Cardiac muscle cell (in vitro differentiated cells and primary cell): ENCODE measurements at regions not wholly inside any gene's neighbourhood (a gene's known extent, or its start where the extent isn't known, plus 50 kb on each side); places are given as distances from the start of the nearest gene placed in this dataset.

Experiments
- DNase-seq, 2 donors: peaks; one replicate each; pipeline versions ENCODE4 v3.0.0 to v3.0.0-alpha.2; 2010 to 2017; ENCODE audit warnings: low read depth in 1 of 2, low spot score in 1 of 2
- H3K27ac ChIP-seq: fragments of 200-600 bp; sonication (generic); 2 replicates; pipeline ENCODE4 v1.5.1; 2016
- H3K27me3 ChIP-seq: fragments of 200-600 bp; sonication (generic); 2 replicates; pipeline ENCODE4 v1.6.0; 2016; ENCODE audit warnings: control low read depth
- H3K36me3 ChIP-seq: fragments of 200-600 bp; sonication (generic); 2 replicates; pipeline ENCODE4 v1.5.1; 2016; ENCODE audit warnings: control low read depth
- H3K4me1 ChIP-seq: fragments of 200-600 bp; sonication (generic); 2 replicates; pipeline ENCODE4 v1.8.1; 2017; ENCODE audit warnings: low read depth, mild to moderate bottlenecking, mixed run types
- H3K4me3 ChIP-seq: fragments of 200-600 bp; sonication (generic); 2 replicates; pipeline ENCODE4 v1.5.1; 2016; ENCODE audit warnings: mild to moderate bottlenecking
- H3K9me3 ChIP-seq: fragments of 200-600 bp; sonication (generic); 2 replicates; pipeline ENCODE4 v1.5.1; 2017; ENCODE audit warnings: low read depth, mild to moderate bottlenecking, control low read depth
- CTCF ChIP-seq: IDR thresholded peaks from 2 replicates; pipeline ENCODE4 v1.5.1; 2012; ENCODE audit warnings: low read depth, mild to moderate bottlenecking, low read length

- H3K27me3 ChIP-seq, result no peaks in the 10 kb centered on the region
- H3K4me1 ChIP-seq, result no peaks in the 10 kb centered on the region
- no peaks in the 10 kb centered on the region for H3K36me3 ChIP-seq
- H3K9me3 ChIP-seq, result no peaks in the 10 kb centered on the region
- H3K27ac ChIP-seq, result no peak overlapping the region
- TF ChIP-seq CTCF, result no peak
- DNase-seq, result no peak
- no peak overlapping the region for H3K4me3 ChIP-seq
Measured at GRCh38 chr15:68001811-68002210, 52.3 kb upstream of the PIAS1 start.

GRCh38 chr15:68003297-68003696 lies 50.8 kb upstream of the PIAS1 start:
- no peak for TF ChIP-seq CTCF
- Histone ChIP-seq H3K27ac (no peak overlapping the region), H3K4me1 (no peaks in the 10 kb centered on the region), H3K27me3 (no peaks in the 10 kb centered on the region), H3K9me3 (no peaks in the 10 kb centered on the region), H3K36me3 (no peaks in the 10 kb centered on the region), H3K4me3 (no peak overlapping the region)
- DNase-seq, result no peak
